CD4-positive, alpha-beta T cell treated with Interleukin-15 for 4 hours (primary cell): ENCODE measurements at regions not wholly inside any gene's neighbourhood (a gene's known extent, or its start where the extent isn't known, plus 50 kb on each side); places are given as distances from the start of the nearest gene placed in this dataset.
"Not testable (repeated sequence)": the region's sequence is repeated elsewhere in the genome, so short reads cannot be mapped to it uniquely, and the experiment has no call there.

ENCODE experiments used
- DNase-seq: peaks from one replicate; pipeline ENCODE4 v3.0.0-alpha.2; 2020; ENCODE audit warnings: low spot score

DNA sequence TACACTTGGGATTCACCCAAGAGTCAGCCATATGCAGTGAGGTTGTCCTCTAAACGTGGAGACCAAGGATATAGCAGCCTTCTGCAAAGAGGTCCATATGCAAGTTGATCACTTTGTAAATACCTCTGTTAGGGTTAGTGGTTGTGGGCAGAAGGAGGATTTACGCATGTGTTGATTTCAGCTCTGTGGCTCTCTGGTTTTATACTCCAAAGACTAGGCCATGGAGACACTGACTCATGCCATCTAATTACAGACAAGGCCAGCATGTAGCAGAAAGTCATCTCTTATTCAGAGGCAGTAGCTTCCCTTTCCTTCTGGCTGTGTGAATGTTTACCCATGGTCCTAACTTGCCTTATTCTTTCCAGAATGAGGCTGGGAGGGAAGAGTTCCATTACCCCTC, 140.9 kb upstream of the GOLGA6L4 start:
- DNase-seq, result not testable (repeated sequence)

DNA sequence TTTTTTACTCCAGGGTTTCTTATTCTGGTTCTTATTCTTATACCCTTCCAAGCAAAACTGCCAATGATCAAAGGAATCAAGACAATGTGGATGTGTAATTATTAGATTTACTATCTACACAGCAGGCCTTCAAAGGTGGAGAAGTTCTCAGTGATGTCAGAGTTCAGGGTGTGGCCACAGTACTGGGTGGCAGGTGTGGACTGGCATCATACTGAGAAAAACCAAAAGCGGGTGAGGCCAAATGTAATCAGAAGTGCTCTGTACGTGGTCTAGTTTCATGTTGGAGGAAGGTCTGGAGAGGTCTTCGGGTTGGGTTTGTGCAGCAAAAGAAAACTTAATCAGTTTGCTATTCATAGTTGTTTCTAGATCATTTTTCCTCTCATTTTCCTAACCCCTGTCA, 138.5 kb upstream of the GOLGA6L4 start:
- DNase-seq, result not testable (repeated sequence)

DNA sequence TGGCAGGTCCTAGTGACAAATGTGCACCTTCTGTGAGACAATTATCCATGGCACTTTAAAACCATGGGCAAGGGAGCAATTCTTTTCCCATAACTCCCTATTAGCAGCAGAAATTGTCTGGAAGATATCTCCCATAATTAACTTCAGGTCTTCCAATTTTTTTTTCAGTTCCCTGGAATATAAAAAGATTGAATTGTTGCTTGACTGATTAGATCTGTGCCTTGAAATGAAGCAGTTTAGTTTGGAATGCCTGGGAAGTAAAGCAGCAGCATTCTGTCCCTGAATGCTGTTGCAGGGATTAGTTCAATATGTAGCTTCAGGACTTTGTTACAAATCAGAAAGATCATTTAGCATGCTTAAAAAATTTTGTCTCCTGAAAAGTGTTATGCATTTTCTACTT, 137.0 kb upstream of the GOLGA6L4 start:
- DNase-seq, result no peak

DNA sequence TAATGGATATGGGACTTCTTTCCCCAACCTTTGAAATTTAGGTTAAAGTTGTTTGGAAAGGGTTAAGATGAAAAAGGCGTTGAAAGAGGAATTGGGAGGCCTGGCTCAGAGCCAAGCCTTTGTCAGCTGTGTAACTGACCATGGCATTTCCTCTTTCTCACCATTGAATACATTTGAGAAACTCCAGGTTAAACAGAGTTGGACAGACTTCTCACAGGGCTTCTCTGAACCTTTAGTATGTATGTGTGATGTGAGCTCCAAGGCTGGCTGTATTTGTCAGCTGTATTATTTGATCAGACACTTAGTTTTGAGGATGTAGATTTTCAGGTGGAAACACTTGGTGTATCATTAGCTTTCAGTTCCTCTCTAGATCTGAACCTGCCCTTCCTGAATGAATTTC, 136.4 kb upstream of the GOLGA6L4 start:
- no peak for DNase-seq

DNA sequence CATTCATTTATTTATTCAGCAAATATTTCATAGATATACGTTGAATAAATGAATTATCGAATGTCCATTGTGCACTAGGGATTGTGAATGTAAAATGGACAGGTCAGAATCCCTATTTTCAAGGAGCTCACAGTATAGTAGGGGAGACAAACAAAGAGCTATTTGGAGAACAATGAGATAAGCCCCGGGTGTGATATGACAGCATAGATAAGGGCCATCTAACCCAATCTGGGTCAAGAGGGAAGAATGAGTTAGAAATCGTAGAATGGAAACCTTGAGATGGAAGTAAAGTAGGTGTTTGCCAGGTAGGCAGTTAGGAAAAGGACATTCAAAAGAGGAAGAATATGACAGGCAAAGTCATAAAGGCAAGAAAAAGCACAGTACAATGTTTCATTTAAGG, 132.2 kb upstream of the GOLGA6L4 start:
- no peak for DNase-seq

DNA sequence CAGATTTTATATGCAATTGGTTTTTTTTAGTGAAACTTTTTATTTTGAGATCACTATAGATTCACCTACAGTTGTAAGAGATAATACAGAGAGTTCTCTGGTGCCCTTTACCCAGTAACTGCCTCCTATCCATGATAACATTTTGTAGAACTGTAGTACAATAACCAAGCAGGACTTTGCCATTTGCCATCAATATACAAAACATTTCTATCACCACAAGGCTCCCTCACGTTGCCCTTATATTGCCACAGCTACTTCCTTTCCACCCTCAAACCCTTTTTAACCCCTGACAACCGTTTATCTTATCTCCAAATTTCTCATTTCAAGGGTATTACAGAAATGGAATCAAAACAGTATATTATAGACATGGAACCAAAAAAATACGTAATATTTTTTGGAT, 130.7 kb upstream of the GOLGA6L4 start:
- DNase-seq, result no peak

DNA sequence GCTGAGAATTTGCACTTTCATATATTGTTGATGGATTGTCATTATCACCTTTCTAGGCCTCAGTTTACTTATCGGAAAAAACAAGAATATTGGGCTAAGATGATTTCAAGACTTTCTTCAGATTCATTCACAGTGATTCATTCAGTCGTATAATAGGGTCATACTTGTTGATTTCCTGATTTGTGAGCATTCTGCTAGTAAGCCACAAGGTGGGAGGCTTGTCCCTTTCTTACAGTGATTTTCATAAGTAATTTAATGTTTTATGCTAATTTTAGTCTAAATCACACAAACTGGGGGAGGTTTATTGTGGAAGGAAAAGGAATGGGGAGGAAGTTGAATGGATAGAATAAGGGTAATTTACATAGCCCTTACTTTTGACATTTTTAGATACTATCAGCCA, 126.8 kb upstream of the GOLGA6L4 start:
- DNase-seq, result no peak

DNA sequence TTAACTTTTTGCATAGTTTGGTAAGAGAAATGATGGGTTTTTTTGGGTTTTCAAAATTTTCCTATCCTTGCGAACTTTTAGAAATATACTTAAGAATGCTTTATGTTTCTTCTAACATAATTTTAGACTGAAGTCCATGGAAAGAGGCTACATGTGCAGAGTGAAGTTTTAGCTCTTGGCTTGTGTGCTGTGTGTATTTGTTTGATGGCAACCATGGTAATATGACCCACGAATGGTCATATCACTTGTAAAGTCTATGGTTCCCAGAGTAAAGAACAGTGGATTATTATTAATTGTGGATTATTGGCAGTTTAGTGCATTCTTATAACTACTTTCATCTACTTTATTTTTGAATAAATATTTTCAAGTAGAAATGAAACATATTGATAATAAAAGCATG, 124.0 kb upstream of the GOLGA6L4 start:
- DNase-seq, result no peak

DNA sequence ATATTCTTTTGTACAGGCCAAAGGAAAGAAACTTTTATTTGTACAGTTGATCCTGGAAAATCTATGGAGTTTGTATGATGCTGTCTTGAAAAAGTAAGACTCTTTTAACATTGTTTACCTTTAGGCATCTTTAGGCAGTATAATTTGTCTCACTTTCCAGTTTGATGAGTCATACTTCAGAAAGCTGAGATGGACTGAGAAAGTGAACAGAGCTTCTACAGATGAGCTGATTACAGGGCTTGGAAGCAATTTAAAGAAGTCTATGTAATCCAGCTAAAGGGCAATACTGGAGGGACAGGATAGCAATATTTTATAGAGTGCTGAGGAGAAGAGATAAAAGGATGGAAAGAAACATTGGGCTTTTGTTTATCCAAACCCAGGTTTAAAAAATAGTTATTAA, 123.5 kb upstream of the GOLGA6L4 start:
- DNase-seq, result no peak

DNA sequence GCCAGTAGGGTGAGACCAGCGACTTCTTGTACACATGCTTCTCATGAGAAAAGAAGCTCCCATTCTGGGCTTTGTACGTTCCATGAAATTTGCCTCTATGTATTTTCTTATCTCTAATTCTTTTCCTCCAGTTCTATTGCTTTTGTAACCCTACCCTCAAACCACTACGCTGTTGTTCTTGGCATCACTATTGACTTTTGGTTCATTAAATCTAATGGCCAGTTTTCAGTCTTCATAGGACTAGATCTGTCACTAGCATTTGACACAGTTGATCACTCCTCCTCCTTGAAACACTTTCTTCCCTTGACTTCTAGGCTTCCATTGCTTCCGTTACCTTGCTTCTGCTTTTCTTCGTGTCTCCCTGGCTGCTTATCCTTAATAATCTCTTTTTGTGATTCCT, 121.7 kb upstream of the GOLGA6L4 start:
- no peak for DNase-seq

DNA sequence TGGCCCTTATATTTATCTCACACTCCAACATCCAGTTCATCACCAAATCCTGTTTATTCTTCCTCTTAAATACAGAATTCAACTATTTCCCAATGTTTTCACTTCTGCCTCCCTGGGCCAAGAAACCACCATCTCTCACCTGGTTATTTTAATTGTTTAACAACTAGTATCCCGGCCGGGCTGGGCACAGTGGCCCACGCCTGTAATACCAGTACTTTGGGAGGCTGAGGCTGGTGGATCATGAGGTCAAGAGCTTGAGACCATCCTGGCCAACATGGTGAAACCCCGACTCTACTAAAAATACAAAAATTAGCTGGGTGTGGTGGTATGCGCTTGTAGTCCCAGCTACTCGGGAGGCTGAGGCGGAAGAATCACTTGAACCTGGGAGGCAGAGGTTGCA, 120.9 kb upstream of the GOLGA6L4 start:
- not testable (repeated sequence) for DNase-seq

DNA sequence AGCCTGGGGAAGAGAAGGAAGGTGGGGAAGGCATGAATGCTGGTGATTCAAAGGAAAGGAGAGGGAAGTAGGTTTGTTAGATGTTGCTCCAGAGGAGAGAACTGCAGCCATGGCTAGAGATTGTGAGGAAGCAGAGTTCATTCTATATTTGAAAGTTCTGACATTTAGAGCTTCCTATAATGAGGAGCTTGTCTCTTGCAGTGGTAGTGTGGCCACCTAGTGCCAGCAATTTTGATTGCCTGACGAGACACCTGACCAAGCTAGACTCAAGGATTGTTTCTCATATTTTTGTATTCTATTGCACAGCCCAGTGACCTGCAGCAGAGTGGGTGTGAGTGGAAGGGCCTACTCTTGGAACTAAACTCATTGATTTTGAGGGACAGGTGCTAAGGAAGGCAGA, 116.2 kb upstream of the GOLGA6L4 start:
- DNase-seq, result not testable (repeated sequence)

DNA sequence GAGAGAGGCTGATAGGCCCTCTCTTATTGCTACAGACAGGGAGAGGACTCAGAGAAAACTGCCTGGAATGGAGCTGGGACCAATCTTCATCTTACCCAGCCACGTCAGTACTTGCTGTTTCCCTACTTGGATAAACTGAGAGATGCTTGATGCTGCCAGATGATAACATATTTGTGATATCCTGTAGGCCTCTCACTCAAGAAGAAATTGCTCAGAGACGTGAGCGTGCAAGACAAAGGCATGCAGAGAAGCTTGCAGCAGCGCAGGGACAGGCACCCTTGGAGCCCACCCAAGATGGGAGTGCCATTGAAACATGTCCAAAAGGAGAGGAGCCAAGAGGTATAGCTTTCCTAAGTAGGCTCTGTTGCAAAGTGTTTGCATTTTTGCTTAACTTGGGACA, 114.7 kb upstream of the GOLGA6L4 start:
- DNase-seq, result not testable (repeated sequence)

DNA sequence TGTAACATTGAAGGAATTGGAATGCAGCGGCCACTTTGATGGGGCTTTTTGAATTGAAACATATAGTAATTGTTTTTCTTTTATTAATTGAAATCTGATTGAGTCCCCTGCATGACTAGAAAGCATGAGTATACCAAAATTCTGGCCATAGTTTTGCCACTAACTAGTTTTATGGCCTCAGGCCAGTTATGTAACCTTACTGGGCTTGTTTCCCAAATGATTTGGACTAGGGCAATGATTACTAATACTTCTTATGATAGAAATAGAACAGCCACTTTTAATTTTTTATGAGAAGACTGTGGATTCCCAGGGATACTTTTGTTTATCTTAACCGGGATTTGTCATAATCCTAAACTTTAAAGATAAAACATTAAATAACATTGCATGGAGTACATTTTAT, 106.9 kb upstream of the GOLGA6L4 start:
- not testable (repeated sequence) for DNase-seq

DNA sequence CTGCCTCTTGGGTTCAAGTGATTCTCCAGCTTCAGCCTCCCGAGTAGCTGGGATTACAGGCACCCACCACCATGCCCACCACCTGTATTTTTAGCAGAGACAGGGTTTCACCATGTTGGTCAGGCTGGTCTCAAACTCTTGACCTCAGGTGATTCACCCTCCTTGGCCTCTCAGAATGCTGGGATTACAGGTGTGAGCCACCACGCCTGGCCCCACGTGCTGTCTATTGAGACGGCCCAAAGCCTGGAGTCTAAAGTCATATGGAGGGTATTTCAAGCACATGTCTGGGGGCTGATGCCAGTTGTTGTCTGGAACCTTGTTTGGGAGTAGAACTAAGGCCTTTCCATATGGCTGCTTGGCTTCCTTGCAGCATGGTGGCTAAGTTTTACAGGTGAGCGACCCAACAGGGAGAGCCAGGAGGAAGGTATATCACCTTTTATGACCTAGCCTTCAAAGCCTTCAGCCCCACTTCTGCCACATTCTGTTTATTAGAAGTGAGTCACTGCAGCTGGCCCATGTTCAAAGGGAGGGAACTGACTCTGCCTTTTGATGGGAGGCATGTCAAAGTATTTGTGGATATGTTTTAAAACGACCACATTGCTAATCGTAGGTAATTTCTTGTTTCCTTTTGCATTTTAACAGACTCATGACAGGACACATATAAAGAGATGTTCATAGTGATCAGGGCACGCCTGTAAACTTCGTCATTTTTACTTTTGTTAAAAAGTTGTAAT, 105.3 kb upstream of the GOLGA6L4 start:
- not testable (repeated sequence) for DNase-seq

DNA sequence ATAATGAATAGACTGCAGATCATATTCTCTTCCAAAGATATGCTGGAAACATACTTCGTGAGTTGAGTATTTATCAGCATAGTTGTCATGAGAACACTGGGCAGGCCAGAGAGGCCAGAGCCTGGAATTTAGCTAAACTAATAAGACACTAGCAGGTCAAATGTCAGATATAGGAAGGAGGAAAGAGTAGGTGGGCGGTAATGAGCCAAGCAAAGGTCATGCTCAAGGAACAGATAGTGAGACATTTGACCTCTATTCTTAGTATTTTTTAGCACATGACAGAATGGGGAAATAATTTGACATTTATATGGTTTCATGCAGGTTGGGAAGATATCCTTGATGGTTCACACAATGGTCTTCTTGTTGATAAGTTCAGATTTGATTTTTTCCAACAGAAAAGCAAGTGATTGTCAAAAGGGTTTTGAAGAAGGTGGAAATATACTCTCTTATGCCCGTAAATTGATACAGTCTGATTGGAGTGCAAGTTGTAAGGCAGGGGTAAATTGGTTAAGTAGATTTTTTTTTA, 99.6 kb upstream of the GOLGA6L4 start:
- not testable (repeated sequence) for DNase-seq

DNA sequence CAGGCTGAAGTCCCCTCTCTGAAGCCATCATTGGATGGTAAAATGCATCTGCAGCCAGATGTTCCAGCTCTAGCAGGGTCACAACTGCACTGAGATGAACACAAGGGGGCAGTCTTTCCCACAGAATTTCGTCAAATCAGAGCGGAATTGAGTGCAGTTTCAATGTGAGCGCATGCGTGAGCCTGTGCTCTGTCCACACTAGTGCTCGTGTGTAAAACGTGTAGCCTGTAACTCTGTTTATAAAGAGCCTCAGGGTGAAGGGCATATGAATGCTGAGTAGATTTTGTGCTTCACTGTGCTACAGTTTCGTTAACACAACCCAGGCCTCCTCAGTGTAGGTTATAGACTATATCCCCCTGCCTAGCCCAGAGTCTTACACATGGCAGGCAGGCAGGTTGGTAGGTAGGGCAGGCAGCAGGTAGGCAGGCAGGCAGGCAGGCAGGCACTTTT, 92.7 kb upstream of the GOLGA6L4 start:
- DNase-seq, result peak; percentile 80

DNA sequence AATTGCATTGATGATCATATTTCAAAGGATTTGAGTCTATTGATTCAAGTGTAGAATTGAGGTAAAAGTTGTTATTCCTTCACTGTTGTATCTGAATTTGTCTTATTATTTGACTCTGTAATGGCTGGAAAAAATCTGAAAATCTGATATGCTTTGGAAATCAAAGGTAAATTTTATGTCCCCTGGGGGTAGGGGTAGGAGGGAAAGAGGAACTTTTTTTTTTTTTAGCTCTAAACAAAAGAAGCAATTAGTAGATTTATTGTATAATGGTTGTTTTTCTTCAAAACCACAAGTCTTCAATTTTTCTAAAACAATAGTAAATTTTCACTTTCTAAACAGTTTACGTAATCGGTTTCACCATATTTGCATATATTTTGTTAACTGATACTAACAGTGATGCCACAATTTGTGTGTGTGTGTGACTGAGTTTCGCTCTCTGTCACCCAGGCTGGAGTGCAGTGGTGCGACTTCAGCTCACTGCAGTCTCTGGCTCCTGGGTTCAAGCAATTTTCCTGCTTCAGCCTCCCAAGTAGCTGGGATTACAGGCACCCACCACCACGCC, 91.7 kb upstream of the GOLGA6L4 start:
- no peak for DNase-seq

DNA sequence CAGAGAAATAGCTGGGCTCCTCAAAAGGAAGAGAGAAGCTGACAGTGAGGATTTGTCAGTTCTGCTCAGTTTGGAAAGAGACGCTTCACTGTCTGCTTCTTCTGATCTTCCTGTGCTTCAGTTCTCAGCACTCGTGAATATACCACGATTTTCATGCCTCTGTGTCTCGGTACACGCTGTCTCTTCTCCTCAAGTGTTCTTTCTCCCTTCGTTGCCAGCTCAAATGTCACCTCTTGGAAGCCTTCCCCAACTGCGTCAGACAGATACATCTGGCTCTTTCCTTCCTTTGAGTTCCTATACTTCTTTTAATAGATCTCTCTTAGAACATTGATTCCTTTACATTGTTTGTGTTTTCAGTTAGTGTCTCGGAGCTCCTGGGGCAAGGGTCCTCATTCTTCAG, 90.6 kb upstream of the GOLGA6L4 start:
- DNase-seq, result not testable (repeated sequence)

DNA sequence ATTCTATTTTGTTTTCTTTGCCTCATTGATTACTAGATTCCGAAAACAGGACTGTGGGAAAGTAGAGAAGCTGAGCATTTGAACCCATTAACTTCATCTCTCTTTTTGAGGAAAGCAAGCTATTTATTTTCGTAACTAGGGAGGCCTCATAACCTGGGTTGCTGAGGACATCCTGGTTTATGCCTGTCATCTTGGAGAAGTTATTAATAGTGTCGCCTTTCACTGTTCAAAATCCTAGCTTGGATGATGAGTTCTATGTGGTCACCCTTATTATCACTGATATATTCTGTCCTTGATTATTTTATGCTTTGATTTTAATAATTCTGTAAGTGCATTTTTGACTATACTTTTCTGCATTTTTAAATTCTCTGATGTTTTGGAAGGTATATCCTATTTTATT, 89.3 kb upstream of the GOLGA6L4 start:
- DNase-seq, result not testable (repeated sequence)

DNA sequence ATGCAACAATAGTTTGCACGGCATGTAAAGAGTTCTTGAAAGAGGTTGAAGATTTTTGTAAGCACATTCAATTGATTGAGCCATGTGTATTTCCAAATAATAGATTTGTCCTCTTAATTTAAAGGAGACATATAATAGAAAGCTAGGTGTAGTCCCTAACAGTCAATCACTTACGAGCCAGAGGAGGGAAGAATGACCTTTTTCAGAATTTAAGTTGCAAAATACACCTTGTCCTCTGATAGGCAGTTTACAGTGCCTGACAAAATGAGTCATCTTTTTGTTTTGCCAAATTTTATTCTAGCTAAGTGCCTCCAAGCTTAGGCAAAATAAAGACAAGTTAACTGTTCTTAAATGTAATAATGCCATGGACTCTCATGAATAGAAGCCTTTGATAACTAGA, 88.3 kb upstream of the GOLGA6L4 start:
- not testable (repeated sequence) for DNase-seq

DNA sequence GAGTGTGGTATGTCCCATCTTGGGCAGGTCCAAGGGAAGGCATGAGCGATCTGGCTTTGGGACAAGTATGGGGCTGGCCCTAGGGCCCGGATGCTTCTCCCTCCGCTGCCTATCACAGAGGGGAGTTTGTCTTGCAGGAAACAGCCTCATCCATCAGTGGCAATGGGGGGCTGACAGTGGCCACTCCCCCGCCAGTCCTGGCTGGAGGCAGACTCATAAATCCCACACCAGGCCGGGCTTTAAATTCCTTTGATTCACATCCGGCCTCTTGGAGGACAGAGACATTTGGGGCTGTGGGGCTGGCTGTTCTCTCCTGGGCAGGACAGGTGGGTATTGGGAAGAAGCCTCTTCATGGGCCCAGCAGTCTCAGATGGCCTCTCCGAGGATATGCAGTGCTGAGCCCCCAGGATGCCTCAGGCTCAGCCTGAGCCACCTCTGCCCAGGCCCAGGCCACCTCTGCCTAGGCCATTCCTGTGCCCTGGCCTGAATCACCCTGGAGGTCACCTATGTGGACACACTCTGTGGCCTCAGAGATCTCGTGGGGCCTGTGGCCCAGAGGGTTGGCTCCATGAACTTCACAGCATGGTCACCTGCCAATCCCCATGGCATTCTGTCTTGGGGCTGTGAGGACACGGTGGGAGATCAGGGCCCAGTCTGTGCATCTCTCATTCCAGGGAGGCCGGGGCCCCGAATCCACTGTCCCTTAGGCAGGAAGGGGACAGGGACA, 84.2 kb upstream of the GOLGA6L4 start:
- no peak for DNase-seq

DNA sequence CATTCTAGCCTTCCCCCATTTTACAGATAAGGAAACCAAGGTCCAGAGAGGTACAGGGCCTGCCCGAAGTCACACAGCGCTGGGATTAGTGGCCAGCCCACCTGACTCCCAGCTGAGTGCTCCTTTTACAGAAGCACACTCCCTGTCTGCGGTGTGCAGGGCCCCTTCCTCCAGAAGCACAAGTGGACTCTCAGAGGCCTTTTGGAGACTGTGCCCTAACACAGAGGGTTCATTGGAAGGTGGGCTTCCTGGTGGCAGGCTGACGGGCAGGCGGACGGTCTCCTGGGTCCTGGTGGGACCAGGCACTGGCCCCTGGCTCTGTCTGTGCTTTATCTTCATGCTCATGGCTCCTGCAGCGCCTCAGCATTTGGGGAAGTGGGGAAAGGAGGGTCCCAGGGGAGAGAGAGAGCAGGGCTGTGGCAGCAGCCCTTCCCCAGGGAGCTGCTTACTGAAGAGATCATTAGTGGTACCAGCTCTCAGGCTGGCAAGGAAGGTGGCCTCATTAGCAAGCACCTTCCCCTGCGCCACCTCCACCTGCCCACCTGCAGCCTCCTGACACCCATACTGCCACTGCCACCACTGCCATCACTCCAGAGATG, 83.1 kb upstream of the GOLGA6L4 start:
- not testable (repeated sequence) for DNase-seq
